Neural cell (in vitro differentiated cells): ENCODE measurements at regions not wholly inside any gene's neighbourhood (a gene's known extent, or its start where the extent isn't known, plus 50 kb on each side); places are given as distances from the start of the nearest gene placed in this dataset.

Experiments used
- EZH2 ChIP-seq: fragments of 200-600, 300-800 bp; shearing (Covaris generic), sonication (generic); IDR thresholded peaks from 2 replicates; pipeline ENCODE4 v1.6.1; 2014; ENCODE audit warnings: antibody characterized with exemption, low read length, borderline replicate concordance, mild to moderate bottlenecking; ENCODE audit not compliant: insufficient read depth, poor library complexity, severe bottlenecking
- POLR2AphosphoS5 ChIP-seq: IDR thresholded peaks from 2 replicates; pipeline ENCODE4 v1.6.1; 2012
- SMC3 ChIP-seq: fragments of 450-650 bp; conservative IDR thresholded peaks from 2 replicates; pipeline ENCODE4 v1.6.1; 2014; ENCODE audit warnings: antibody characterized with exemption, mild to moderate bottlenecking, moderate library complexity; ENCODE audit not compliant: poor library complexity
- TF ChIP-seq, protein P1 (sequence below): fragments of 450-650 bp; IDR thresholded peaks from 2 replicates; pipeline ENCODE4 v1.5.1; 2014; ENCODE audit warnings: antibody characterized with exemption, mild to moderate bottlenecking, moderate library complexity; ENCODE audit not compliant: poor library complexity, severe bottlenecking

DNA sequence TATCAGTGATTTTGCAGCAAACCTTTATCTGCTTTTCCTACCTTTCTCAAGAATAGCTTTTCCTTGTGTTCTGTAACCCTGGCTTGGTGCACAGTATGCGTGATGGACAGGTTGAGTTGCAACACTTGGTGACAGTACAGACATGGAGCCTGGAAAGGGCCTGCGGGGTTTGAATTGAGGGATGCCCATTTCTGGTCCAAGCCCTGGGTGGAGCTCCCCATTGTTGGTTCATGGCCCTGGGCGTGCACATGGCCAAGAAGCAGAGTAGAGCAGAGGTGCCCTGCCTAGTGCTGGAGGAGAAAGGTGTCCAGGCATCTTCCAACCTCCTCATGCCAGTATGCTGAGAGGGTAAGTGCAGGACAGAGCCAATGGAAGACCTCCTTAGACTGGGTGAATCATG, 106.6 kb upstream of the MKLN1 start:
- TF ChIP-seq, protein P1, sequence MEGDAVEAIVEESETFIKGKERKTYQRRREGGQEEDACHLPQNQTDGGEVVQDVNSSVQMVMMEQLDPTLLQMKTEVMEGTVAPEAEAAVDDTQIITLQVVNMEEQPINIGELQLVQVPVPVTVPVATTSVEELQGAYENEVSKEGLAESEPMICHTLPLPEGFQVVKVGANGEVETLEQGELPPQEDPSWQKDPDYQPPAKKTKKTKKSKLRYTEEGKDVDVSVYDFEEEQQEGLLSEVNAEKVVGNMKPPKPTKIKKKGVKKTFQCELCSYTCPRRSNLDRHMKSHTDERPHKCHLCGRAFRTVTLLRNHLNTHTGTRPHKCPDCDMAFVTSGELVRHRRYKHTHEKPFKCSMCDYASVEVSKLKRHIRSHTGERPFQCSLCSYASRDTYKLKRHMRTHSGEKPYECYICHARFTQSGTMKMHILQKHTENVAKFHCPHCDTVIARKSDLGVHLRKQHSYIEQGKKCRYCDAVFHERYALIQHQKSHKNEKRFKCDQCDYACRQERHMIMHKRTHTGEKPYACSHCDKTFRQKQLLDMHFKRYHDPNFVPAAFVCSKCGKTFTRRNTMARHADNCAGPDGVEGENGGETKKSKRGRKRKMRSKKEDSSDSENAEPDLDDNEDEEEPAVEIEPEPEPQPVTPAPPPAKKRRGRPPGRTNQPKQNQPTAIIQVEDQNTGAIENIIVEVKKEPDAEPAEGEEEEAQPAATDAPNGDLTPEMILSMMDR, result no peak
- TF ChIP-seq EZH2 (no peak), SMC3 (no peak), POLR2AphosphoS5 (no peak)
